ENCODE measurements at regions not wholly inside any gene's neighbourhood (a gene's known extent, or its start where the extent isn't known, plus 50 kb on each side); places are given as distances from the start of the nearest gene placed in this dataset.

DNA sequence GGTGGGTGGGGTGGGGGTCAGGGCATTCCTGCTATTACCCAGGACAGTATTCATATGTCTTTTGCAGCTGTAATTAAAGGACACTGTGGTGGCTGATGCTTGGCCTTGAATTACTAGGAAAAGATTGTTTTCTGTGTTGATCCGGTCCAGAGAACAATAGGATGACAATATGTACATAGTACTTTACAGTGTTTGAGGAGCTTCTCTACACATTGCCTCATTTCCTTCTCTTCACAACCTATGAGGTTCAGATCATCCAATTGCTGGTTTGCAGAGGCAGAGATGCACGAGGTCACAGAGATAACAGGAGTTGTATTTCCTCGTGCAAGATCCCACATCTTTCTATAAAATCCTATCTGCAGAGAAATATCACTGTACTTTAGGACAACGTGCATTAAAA lies 119.5 kb downstream of the LIPG start:
- H4K8ac ChIP-seq (replicated peaks; ENCODE audit: insufficient read length, low read depth, low read length) = no peak overlapping the region
- no peaks in the 10 kb centered on the region for H3K4me1 Mint-ChIP-seq

More for the DNA sequence above, 119.5 kb downstream of the LIPG start:
- Histone ChIP-seq H3K4ac (ENCODE audit: low read depth, low read length) (no peak overlapping the region), H4K91ac (ENCODE audit: insufficient read length, low read depth, low read length) (no peak overlapping the region), H2BK20ac (ENCODE audit: low read depth, low read length, poor library complexity, severe bottlenecking) (no peak overlapping the region), H3K79me1 (ENCODE audit: insufficient read depth, low read depth, low read length, poor library complexity, severe bottlenecking) (no peaks in the 10 kb centered on the region), H3K23me2 (ENCODE audit: insufficient read length, low read depth, low read length, poor library complexity, severe bottlenecking) (no peaks in the 10 kb centered on the region), H3K27me3 (ENCODE audit: insufficient read depth, low read length) (no peaks in the 10 kb centered on the region), H3K27ac (ENCODE audit: insufficient read length, low read depth, low read length) (no peak overlapping the region), H3K9ac (ENCODE audit: extremely low read depth, insufficient read length, low read length) (no peak overlapping the region), H2BK120ac (ENCODE audit: low read depth, low read length, poor library complexity, severe bottlenecking) (no peak overlapping the region), H3K18ac (ENCODE audit: insufficient read length, low read depth, low read length) (no peak overlapping the region), H3K4me1 (ENCODE audit: insufficient read depth, low read length) (no peaks in the 10 kb centered on the region), H2BK15ac (ENCODE audit: low read depth, low read length) (no peak overlapping the region), H2AK5ac (ENCODE audit: insufficient read length, low read length) (no peak overlapping the region), H2BK12ac (ENCODE audit: insufficient read length, low read depth, low read length) (no peak overlapping the region), H3K4me2 (ENCODE audit: insufficient read depth, insufficient read length, low read length) (no peak overlapping the region), H3K9me3 (ENCODE audit: control insufficient read depth, low read depth, low read length) (no peaks in the 10 kb centered on the region), H2AFZ (ENCODE audit: low read length) (no peak overlapping the region), H2BK5ac (ENCODE audit: insufficient read length, low read length) (no peak overlapping the region), H3K79me2 (ENCODE audit: insufficient read depth, low read length) (no peaks in the 10 kb centered on the region), H3T11ph (ENCODE audit: low read length) (no peak overlapping the region), H3K56ac (ENCODE audit: insufficient read length, low read depth, low read length) (no peak overlapping the region), H3K14ac (ENCODE audit: insufficient read depth, low read length) (no peak overlapping the region), H4K5ac (ENCODE audit: insufficient read length, low read depth, low read length) (no peak overlapping the region), H3K23ac (ENCODE audit: insufficient read length, low read depth, low read length) (no peak overlapping the region), H4K20me1 (ENCODE audit: control insufficient read depth, insufficient read depth, insufficient read length) (no peaks in the 10 kb centered on the region)
- TF ChIP-seq, protein P1, sequence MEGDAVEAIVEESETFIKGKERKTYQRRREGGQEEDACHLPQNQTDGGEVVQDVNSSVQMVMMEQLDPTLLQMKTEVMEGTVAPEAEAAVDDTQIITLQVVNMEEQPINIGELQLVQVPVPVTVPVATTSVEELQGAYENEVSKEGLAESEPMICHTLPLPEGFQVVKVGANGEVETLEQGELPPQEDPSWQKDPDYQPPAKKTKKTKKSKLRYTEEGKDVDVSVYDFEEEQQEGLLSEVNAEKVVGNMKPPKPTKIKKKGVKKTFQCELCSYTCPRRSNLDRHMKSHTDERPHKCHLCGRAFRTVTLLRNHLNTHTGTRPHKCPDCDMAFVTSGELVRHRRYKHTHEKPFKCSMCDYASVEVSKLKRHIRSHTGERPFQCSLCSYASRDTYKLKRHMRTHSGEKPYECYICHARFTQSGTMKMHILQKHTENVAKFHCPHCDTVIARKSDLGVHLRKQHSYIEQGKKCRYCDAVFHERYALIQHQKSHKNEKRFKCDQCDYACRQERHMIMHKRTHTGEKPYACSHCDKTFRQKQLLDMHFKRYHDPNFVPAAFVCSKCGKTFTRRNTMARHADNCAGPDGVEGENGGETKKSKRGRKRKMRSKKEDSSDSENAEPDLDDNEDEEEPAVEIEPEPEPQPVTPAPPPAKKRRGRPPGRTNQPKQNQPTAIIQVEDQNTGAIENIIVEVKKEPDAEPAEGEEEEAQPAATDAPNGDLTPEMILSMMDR (conservative IDR thresholded peaks at IDR 0.05) = no peak
- no peak overlapping the region for H3K4me3 Mint-ChIP-seq
- no peaks in the 10 kb centered on the region; the same call in 1 of the 2 replicates for H3K27me3 Mint-ChIP-seq (ENCODE audit: low read depth)
- H3K27ac Mint-ChIP-seq = no peak overlapping the region
- no CpG with 5 or more reads among the region's 4 CpGs for WGBS (ENCODE audit: extremely low coverage, insufficient read length, low lambda C conversion rate)
- no peak for DNase-seq
- no peaks in the 10 kb centered on the region; a peak in 1 of 5 replicates for H3K9me3 Mint-ChIP-seq
- H3K36me3 Mint-ChIP-seq (ENCODE audit: insufficient read depth in 1 of 3, low read depth in 3 of 3) = 0 out of 7 replicates have a peak, but pooled peaks cover 0 to 2% (median 0%) of the 10 kb centered on the region in 3 experiments
